ENCODE measurements at regions not wholly inside any gene's neighbourhood (a gene's known extent, or its start where the extent isn't known, plus 50 kb on each side); places are given as distances from the start of the nearest gene placed in this dataset.

DNA sequence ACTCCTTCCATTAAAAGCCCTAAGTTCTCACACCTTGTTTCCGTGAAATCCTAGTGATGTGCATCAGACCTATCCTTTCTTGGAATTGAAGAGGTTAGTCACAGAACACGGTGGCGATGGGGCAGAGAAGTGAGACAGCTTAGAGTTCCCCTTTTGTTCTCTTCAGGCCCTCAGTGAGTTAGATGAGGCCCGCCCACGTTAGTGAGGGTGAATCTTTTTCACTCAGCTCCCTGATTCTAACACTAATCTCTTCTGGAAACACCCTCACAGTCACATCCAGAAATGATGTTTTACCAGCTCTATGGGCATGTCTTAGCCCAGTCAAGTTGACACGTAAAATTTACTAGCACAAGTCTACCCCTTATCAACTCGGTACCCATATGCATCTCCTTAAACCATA, 172.7 kb upstream of the NOX3 start:
- TF ChIP-seq POLR2A (IDR thresholded peaks at IDR 0.05; ENCODE audit: extremely low read depth, insufficient read length): no peak
- TF ChIP-seq, protein P1, sequence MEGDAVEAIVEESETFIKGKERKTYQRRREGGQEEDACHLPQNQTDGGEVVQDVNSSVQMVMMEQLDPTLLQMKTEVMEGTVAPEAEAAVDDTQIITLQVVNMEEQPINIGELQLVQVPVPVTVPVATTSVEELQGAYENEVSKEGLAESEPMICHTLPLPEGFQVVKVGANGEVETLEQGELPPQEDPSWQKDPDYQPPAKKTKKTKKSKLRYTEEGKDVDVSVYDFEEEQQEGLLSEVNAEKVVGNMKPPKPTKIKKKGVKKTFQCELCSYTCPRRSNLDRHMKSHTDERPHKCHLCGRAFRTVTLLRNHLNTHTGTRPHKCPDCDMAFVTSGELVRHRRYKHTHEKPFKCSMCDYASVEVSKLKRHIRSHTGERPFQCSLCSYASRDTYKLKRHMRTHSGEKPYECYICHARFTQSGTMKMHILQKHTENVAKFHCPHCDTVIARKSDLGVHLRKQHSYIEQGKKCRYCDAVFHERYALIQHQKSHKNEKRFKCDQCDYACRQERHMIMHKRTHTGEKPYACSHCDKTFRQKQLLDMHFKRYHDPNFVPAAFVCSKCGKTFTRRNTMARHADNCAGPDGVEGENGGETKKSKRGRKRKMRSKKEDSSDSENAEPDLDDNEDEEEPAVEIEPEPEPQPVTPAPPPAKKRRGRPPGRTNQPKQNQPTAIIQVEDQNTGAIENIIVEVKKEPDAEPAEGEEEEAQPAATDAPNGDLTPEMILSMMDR (IDR thresholded peaks at IDR 0.05; ENCODE audit: low read depth, low read length): no peak
- TF ChIP-seq, protein P2, sequence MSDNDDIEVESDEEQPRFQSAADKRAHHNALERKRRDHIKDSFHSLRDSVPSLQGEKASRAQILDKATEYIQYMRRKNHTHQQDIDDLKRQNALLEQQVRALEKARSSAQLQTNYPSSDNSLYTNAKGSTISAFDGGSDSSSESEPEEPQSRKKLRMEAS (IDR thresholded peaks at IDR 0.05; ENCODE audit: low read depth, low read length): no peak
